ENCODE measurements at regions not wholly inside any gene's neighbourhood (a gene's known extent, or its start where the extent isn't known, plus 50 kb on each side); places are given as distances from the start of the nearest gene placed in this dataset.

GRCh38 chr2:236947294-236947693 lies 138.4 kb upstream of the COPS8 start:
- ChIA-PET POLR2A (interaction anchor here (0.6 kb wide), 1 partner anchor 571 kb away, joined by 3 read pairs; no protein-coding TSS in a partner anchor), CTCF (ENCODE audit: low intra/inter-chr PET ratio) (no interaction called here)
- no peak overlapping the region for H2AFZ ChIP-seq (ENCODE audit: low read depth, low read length)
- no peak overlapping the region for H3K4me3 ChIP-seq
- no peaks in the 10 kb centered on the region for H3K79me2 ChIP-seq (ENCODE audit: control insufficient read depth, insufficient read depth, low read length)
- H3K9me1 ChIP-seq (ENCODE audit: control insufficient read depth, insufficient read depth, low read length), result no peaks in the 10 kb centered on the region
- H3K9ac ChIP-seq (ENCODE audit: insufficient read depth in 1 of 2, low read depth in 2 of 2, low read length in 2 of 2), result no peak overlapping the region
- no peak overlapping the region for H3K27ac ChIP-seq (ENCODE audit: extremely low read depth, low read depth, low read length)
- BruUV-seq (replicated peaks), result no TSS peak
- intact Hi-C loops (cut with micrococcal nuclease), result no loop called here
- no peaks in the 10 kb centered on the region for H3K27me3 ChIP-seq (ENCODE audit: control insufficient read depth in 2 of 2, insufficient read depth in 2 of 2, low read length in 2 of 2)
- in situ Hi-C loops (cut with MboI), result no loop called here
- H4K20me1 ChIP-seq (replicated peaks; ENCODE audit: control insufficient read depth, insufficient read depth, low read length), result no peaks in the 10 kb centered on the region
- ATAC-seq (no peak), DNase-seq (ENCODE audit: extremely low read depth in 1 of 4, low spot score in 3 of 4) (no peak), FAIRE-seq (no peak)
- H3K4me2 ChIP-seq (ENCODE audit: insufficient read depth, low read length), result no peak overlapping the region
- 0% methylated on average over 3 of the region's 3 CpGs for WGBS (ENCODE audit: insufficient coverage, low coverage, missing lambda C conversion rate)
- H3K4me1 ChIP-seq (replicated peaks in 1 of 2; ENCODE audit: control insufficient read depth in 2 of 2, insufficient read depth in 2 of 2, low read length in 2 of 2), result no peaks in the 10 kb centered on the region
- TF ChIP-seq HDAC1 (IDR thresholded peaks at IDR 0.05), result no peak
- no peak for TF ChIP-seq HLTF (IDR thresholded peaks at IDR 0.05)
- no peak for TF ChIP-seq E2F8 (IDR thresholded peaks at IDR 0.05; ENCODE audit: low read depth, partially characterized antibody)
- TF ChIP-seq TRIM24 (IDR thresholded peaks at IDR 0.05), result no peak
- no peak for TF ChIP-seq EP300 (IDR thresholded peaks at IDR 0.05; ENCODE audit: low read length)
- no peaks in the 10 kb centered on the region for H3K36me3 ChIP-seq (ENCODE audit: control insufficient read depth, insufficient read depth, low read length)
- H3K9me3 ChIP-seq (replicated peaks; ENCODE audit: control insufficient read depth, insufficient read depth, low read depth, low read length), result no peaks in the 10 kb centered on the region

All from K562 (cell line).